ENCODE measurements at regions not wholly inside any gene's neighbourhood (a gene's known extent, or its start where the extent isn't known, plus 50 kb on each side); places are given as distances from the start of the nearest gene placed in this dataset.

- in situ Hi-C loops (cut with MboI; ENCODE audit: low sequenced_read_pairs), result no loop called here
- no peak overlapping the region for H3K56ac ChIP-seq (ENCODE audit: extremely low read depth, insufficient read depth, low read length)
- H4K91ac ChIP-seq (ENCODE audit: insufficient read depth, low read depth, low read length), result no peak overlapping the region
- H4K8ac ChIP-seq (ENCODE audit: low read depth in 2 of 2, low read length in 2 of 2), result no peak overlapping the region
- no peak overlapping the region for H3K27ac ChIP-seq (ENCODE audit: insufficient read depth, low read length)
- H2AFZ ChIP-seq (replicated peaks; ENCODE audit: low read length, poor library complexity), result no peak overlapping the region
- peaks cover 33% of the 10 kb centered on the region for H3K27me3 ChIP-seq (ENCODE audit: control insufficient read depth, insufficient read depth, low read length)
- POLR2A ChIA-PET (ENCODE audit: unreplicated experiment), result no interaction called here
- H3K14ac ChIP-seq (replicated peaks; ENCODE audit: low read depth, low read length), result no peak overlapping the region
- no peak overlapping the region for H2BK120ac ChIP-seq (ENCODE audit: low read depth, low read length)
- no peak overlapping the region for H2BK20ac ChIP-seq (ENCODE audit: low read depth, low read length)
- CTCF ChIA-PET, result no interaction called here
- H4K5ac ChIP-seq (ENCODE audit: low read depth, low read length), result no peak overlapping the region
- intact Hi-C loops (cut with micrococcal nuclease), result no loop called here
- dilution Hi-C loops (cut with HindIII; ENCODE audit: low sequenced_read_pairs, unreplicated experiment), result no loop called here
- H2BK5ac ChIP-seq (ENCODE audit: low read depth, low read length, poor library complexity, severe bottlenecking), result no peak overlapping the region
- no peak overlapping the region for H2AK5ac ChIP-seq (ENCODE audit: low read depth, low read length)
- no peak for TF ChIP-seq CEBPB (IDR thresholded peaks at IDR 0.05; ENCODE audit: low read depth, low read length)
- no peak for TF ChIP-seq RFX5 (IDR thresholded peaks at IDR 0.05; ENCODE audit: low read depth, low read length)
- TF ChIP-seq RAD21 (IDR thresholded peaks at IDR 0.05; ENCODE audit: low read length), result no peak
- no peak for TF ChIP-seq NFE2L2 (IDR thresholded peaks at IDR 0.05; ENCODE audit: low read depth, low read length)
- TF ChIP-seq MXI1 (IDR thresholded peaks at IDR 0.05; ENCODE audit: borderline replicate concordance, low read depth, low read length), result no peak
- no peak for TF ChIP-seq FOS (IDR thresholded peaks at IDR 0.05; ENCODE audit: low read depth, low read length)
- TF ChIP-seq SMC3 (IDR thresholded peaks at IDR 0.05; ENCODE audit: low read depth, low read length), result no peak
- TF ChIP-seq RCOR1 (IDR thresholded peaks at IDR 0.05; ENCODE audit: insufficient replicate concordance, low read length), result no peak
- H2AK9ac ChIP-seq (replicated peaks; ENCODE audit: low read depth, low read length, poor library complexity), result no peak overlapping the region
- H3K9me1 ChIP-seq (ENCODE audit: insufficient read depth, low read length), result no peaks in the 10 kb centered on the region
- WGBS, 2 experiments (ENCODE audit: extremely low coverage in 2 of 2, insufficient read length in 1 of 2), result 48% methylated on average over 3 of the region's 7 CpGs; no CpG with 5 or more reads in 1 of the 2 experiments
- no peak overlapping the region for H3K18ac ChIP-seq (ENCODE audit: low read depth, low read length)
- no peaks in the 10 kb centered on the region for H3K9me3 ChIP-seq (ENCODE audit: control insufficient read depth, insufficient read depth, low read length)
- no peaks in the 10 kb centered on the region for H4K20me1 ChIP-seq (ENCODE audit: insufficient read depth, low read length)
- H2BK15ac ChIP-seq (ENCODE audit: low read depth, low read length), result no peak overlapping the region
- H3K4me3 ChIP-seq (ENCODE audit: insufficient read depth, low read depth, low read length), result no peak overlapping the region
- no peak for DNase-seq
- H3K36me3 ChIP-seq (ENCODE audit: control insufficient read depth, insufficient read depth, low read length), result no peaks in the 10 kb centered on the region
- H3K23ac ChIP-seq (ENCODE audit: low read depth, low read length), result no peak overlapping the region
- BruUV-seq (replicated peaks), result no TSS peak
- no peak overlapping the region for H3K4me2 ChIP-seq (ENCODE audit: low read depth, low read length)
- no peak overlapping the region for H3K4ac ChIP-seq (ENCODE audit: low read depth, low read length)
- no peaks in the 10 kb centered on the region for H3K79me1 ChIP-seq (ENCODE audit: low read depth in 1 of 2, low read length in 2 of 2)
- H3K4me1 ChIP-seq (ENCODE audit: control insufficient read depth, insufficient read depth, low read length), result no peaks in the 10 kb centered on the region; the same call in 1 of the 2 replicates
- no peak overlapping the region for H3K9ac ChIP-seq (ENCODE audit: low read depth, low read length)
- ATAC-seq (ENCODE audit: low read depth), result no peak
These were observed 74.0 kb upstream of the CTTNBP2NL start for GRCh38 chr1:112322018-112322417.
